Mesenchymal stem cell (in vitro differentiated cells and primary cell): ENCODE measurements at regions not wholly inside any gene's neighbourhood (a gene's known extent, or its start where the extent isn't known, plus 50 kb on each side); places are given as distances from the start of the nearest gene placed in this dataset.

Source experiments
- DNase-seq: peaks from one replicate; pipeline ENCODE4 v3.0.0-alpha.2; 2013
- H2AFZ ChIP-seq: one replicate; pipeline ENCODE4 v1.6.1; 2013; ENCODE audit warnings: low read depth, mild to moderate bottlenecking, control low read depth, inconsistent platforms, low read length, moderate library complexity
- H2AK5ac ChIP-seq: 2 replicates; pipeline ENCODE4 v1.6.1; 2013; ENCODE audit warnings: low read length, moderate library complexity, mild to moderate bottlenecking, inconsistent platforms; ENCODE audit not compliant: severe bottlenecking
- H2BK120ac ChIP-seq: one replicate; pipeline ENCODE4 v1.6.1; 2013; ENCODE audit warnings: low read depth, mild to moderate bottlenecking, inconsistent platforms, low read length, moderate library complexity
- H2BK12ac ChIP-seq, 2 experiments: one replicate each; pipeline ENCODE4 v1.6.1; 2013; ENCODE audit warnings: inconsistent platforms in 2 of 2, low read length in 2 of 2, mild to moderate bottlenecking in 2 of 2, moderate library complexity in 2 of 2, control low read depth in 1 of 2
- H2BK15ac ChIP-seq: one replicate; pipeline ENCODE4 v1.6.1; 2013; ENCODE audit warnings: mild to moderate bottlenecking, low read depth, inconsistent platforms; ENCODE audit not compliant: poor library complexity, severe bottlenecking
- H2BK5ac ChIP-seq: 2 replicates; pipeline ENCODE4 v1.6.1; 2013; ENCODE audit warnings: low read depth, mild to moderate bottlenecking, low read length, control low read depth, inconsistent platforms; ENCODE audit not compliant: poor library complexity, severe bottlenecking
- H3K14ac ChIP-seq, 2 experiments: one replicate each; pipeline ENCODE4 v1.6.1; 2013; ENCODE audit warnings: inconsistent platforms in 2 of 2, low read length in 2 of 2, control low read depth in 1 of 2, mild to moderate bottlenecking in 1 of 2, moderate library complexity in 1 of 2
- H3K18ac ChIP-seq, 2 experiments: one replicate each; pipeline ENCODE4 v1.6.1; 2013; ENCODE audit warnings: inconsistent platforms in 2 of 2, low read length in 2 of 2, control low read depth in 1 of 2, low read depth in 1 of 2, mild to moderate bottlenecking in 1 of 2
- H3K23ac ChIP-seq, 2 experiments: one replicate each; pipeline ENCODE4 v1.6.1; 2013; ENCODE audit warnings: inconsistent platforms in 2 of 2, low read length in 2 of 2, mild to moderate bottlenecking in 2 of 2, moderate library complexity in 2 of 2, control low read depth in 1 of 2
- H3K27ac ChIP-seq: 2 replicates; pipeline ENCODE4 v1.5.1; 2013; ENCODE audit warnings: mild to moderate bottlenecking, moderate library complexity, low read length, control low read depth, inconsistent platforms; ENCODE audit not compliant: poor library complexity, severe bottlenecking
- H3K27me3 ChIP-seq, 2 experiments: 2 replicates each; pipeline versions ENCODE4 v1.6.1 to v1.7.0; 2013; ENCODE audit warnings: low read length in 2 of 2, mild to moderate bottlenecking in 2 of 2, moderate library complexity in 2 of 2, control low read depth in 1 of 2, inconsistent platforms in 1 of 2; ENCODE audit not compliant: control insufficient read depth in 1 of 2, insufficient read depth in 1 of 2
- H3K36me3 ChIP-seq, 2 experiments: 2 replicates each; pipeline versions ENCODE4 v1.6.1 to v1.7.0; 2013; ENCODE audit warnings: low read length in 2 of 2, control low read depth in 1 of 2, inconsistent platforms in 1 of 2, low read depth in 1 of 2, mild to moderate bottlenecking in 1 of 2; ENCODE audit not compliant: insufficient read depth in 2 of 2, control insufficient read depth in 1 of 2
- H3K4ac ChIP-seq, 2 experiments: one replicate each; pipeline ENCODE4 v1.6.1; 2013; ENCODE audit warnings: inconsistent platforms in 2 of 2, low read length in 2 of 2, mild to moderate bottlenecking in 2 of 2, moderate library complexity in 2 of 2, control low read depth in 1 of 2, low read depth in 1 of 2
- H3K4me1 ChIP-seq: 2 replicates; pipeline ENCODE4 v1.6.1; 2013; ENCODE audit warnings: low read depth, low read length, control low read depth; ENCODE audit not compliant: control insufficient read depth, insufficient read depth
- H3K4me2 ChIP-seq: 2 replicates; pipeline ENCODE4 v1.6.1; 2013; ENCODE audit warnings: low read length, mild to moderate bottlenecking, inconsistent platforms; ENCODE audit not compliant: poor library complexity, severe bottlenecking
- H3K4me3 ChIP-seq, 2 experiments: 2 replicates each; pipeline versions ENCODE4 v1.5.1 to v1.7.0; 2013; ENCODE audit warnings: low read length in 2 of 2, mild to moderate bottlenecking in 2 of 2, control low read depth in 1 of 2, low read depth in 1 of 2; ENCODE audit not compliant: insufficient read depth in 1 of 2
- H3K79me1 ChIP-seq: replicated peaks from 2 replicates; pipeline ENCODE4 v1.6.1; 2013; ENCODE audit warnings: mild to moderate bottlenecking, control low read depth, low read length, inconsistent platforms; ENCODE audit not compliant: poor library complexity, severe bottlenecking
- H3K9ac ChIP-seq: 2 replicates; pipeline ENCODE4 v1.7.0; 2013; ENCODE audit warnings: mild to moderate bottlenecking, low read length, moderate library complexity
- H3K9me3 ChIP-seq: 2 replicates; pipeline ENCODE4 v1.7.0; 2013; ENCODE audit warnings: mild to moderate bottlenecking, low read length; ENCODE audit not compliant: control insufficient read depth
- H4K8ac ChIP-seq: one replicate; pipeline ENCODE4 v1.6.1; 2013; ENCODE audit warnings: inconsistent platforms, mild to moderate bottlenecking, low read length, moderate library complexity
- H4K91ac ChIP-seq: one replicate; pipeline ENCODE4 v1.6.1; 2013; ENCODE audit warnings: mild to moderate bottlenecking, low read length, inconsistent platforms
- WGBS: methylation state at CpG from one replicate; pipeline ENCODE4 v1.1.7; 2013; ENCODE audit warnings: mixed read lengths; 5-methylcytosine and 5-hydroxymethylcytosine counted together

GRCh38 chr19:28520998-28521568 is 691.9 kb downstream of the UQCRFS1 start:
- no peak overlapping the region for H2AK5ac ChIP-seq
- no peak overlapping the region for H4K8ac ChIP-seq
- no peak overlapping the region for H3K14ac ChIP-seq
- H3K27ac ChIP-seq, result no peak overlapping the region
- no peak overlapping the region for H3K4me3 ChIP-seq
- no peak overlapping the region for H3K18ac ChIP-seq
- no peak overlapping the region for H4K91ac ChIP-seq
- no peak overlapping the region for H3K23ac ChIP-seq
- H2BK15ac ChIP-seq, result no peak overlapping the region
- no peak overlapping the region for H2BK120ac ChIP-seq
- no peak overlapping the region for H2BK5ac ChIP-seq
- H3K36me3 ChIP-seq, result no peaks in the 10 kb centered on the region
- no peaks in the 10 kb centered on the region for H3K4me1 ChIP-seq
- H2BK12ac ChIP-seq, result no peak overlapping the region
- H3K9ac ChIP-seq, result no peak overlapping the region
- peaks cover 0 to 3% of the 10 kb centered on the region in 2 experiments for H3K27me3 ChIP-seq
- no peak overlapping the region for H2AFZ ChIP-seq
- H3K9me3 ChIP-seq, result no peaks in the 10 kb centered on the region
- no peak for DNase-seq
- H3K79me1 ChIP-seq, result no peaks in the 10 kb centered on the region
- H3K4ac ChIP-seq, result no peak overlapping the region
- H3K4me2 ChIP-seq, result no peak overlapping the region

GRCh38 chr19:28519952-28520861 is 692.7 kb downstream of the UQCRFS1 start:
- no peak overlapping the region for H3K9ac ChIP-seq
- no peaks in the 10 kb centered on the region for H3K4me1 ChIP-seq
- H3K79me1 ChIP-seq, result no peaks in the 10 kb centered on the region
- H2AFZ ChIP-seq, result no peak overlapping the region
- H3K27ac ChIP-seq, result no peak overlapping the region
- H2BK15ac ChIP-seq, result no peak overlapping the region
- no peak overlapping the region for H3K4me2 ChIP-seq
- no peak overlapping the region for H3K18ac ChIP-seq
- no peak overlapping the region for H2BK5ac ChIP-seq
- no peak overlapping the region for H3K23ac ChIP-seq
- no peak overlapping the region for H2BK12ac ChIP-seq
- H4K8ac ChIP-seq, result no peak overlapping the region
- H3K4ac ChIP-seq, result no peak overlapping the region
- H3K27me3 ChIP-seq, result peaks cover 0 to 3% of the 10 kb centered on the region in 2 experiments
- H4K91ac ChIP-seq, result no peak overlapping the region
- no peak for DNase-seq
- no peaks in the 10 kb centered on the region for H3K36me3 ChIP-seq
- no peak overlapping the region for H3K4me3 ChIP-seq
- no peak overlapping the region for H2BK120ac ChIP-seq
- H3K9me3 ChIP-seq, result no peaks in the 10 kb centered on the region
- WGBS, result 81% methylated on average over 14 of the region's 15 CpGs
- H2AK5ac ChIP-seq, result no peak overlapping the region
- no peak overlapping the region for H3K14ac ChIP-seq

- WGBS, result 59% methylated on average over 5 of the region's 8 CpGs
- H3K27me3 ChIP-seq, result peaks cover 0 to 3% of the 10 kb centered on the region in 2 experiments
- no peak overlapping the region for H2BK12ac ChIP-seq
- no peak overlapping the region for H4K8ac ChIP-seq
- no peak overlapping the region for H3K9ac ChIP-seq
- no peak overlapping the region for H4K91ac ChIP-seq
- no peak overlapping the region for H2BK15ac ChIP-seq
- no peak overlapping the region for H2BK5ac ChIP-seq
- no peak overlapping the region for H3K14ac ChIP-seq
- no peaks in the 10 kb centered on the region for H3K4me1 ChIP-seq
- H2AK5ac ChIP-seq, result no peak overlapping the region
- H3K36me3 ChIP-seq, result no peaks in the 10 kb centered on the region
- H3K27ac ChIP-seq, result no peak overlapping the region
- H2BK120ac ChIP-seq, result no peak overlapping the region
- H3K23ac ChIP-seq, result no peak overlapping the region
- H3K9me3 ChIP-seq, result no peaks in the 10 kb centered on the region
- no peak for DNase-seq
- H3K4me3 ChIP-seq, result no peak overlapping the region
- no peak overlapping the region for H3K4ac ChIP-seq
- H3K4me2 ChIP-seq, result no peak overlapping the region
- no peak overlapping the region for H2AFZ ChIP-seq
- no peak overlapping the region for H3K18ac ChIP-seq
- H3K79me1 ChIP-seq, result no peaks in the 10 kb centered on the region
Measured at GRCh38 chr19:28519218-28519779, 693.7 kb downstream of the UQCRFS1 start.

GRCh38 chr19:28516415-28516872 is 696.5 kb downstream of the UQCRFS1 start:
- Histone ChIP-seq H3K4me3 (no peak overlapping the region), H2BK5ac (no peak overlapping the region), H3K9me3 (no peaks in the 10 kb centered on the region), H3K4ac (no peak overlapping the region), H3K9ac (no peak overlapping the region), H2BK120ac (no peak overlapping the region), H3K27ac (no peak overlapping the region), H2BK12ac (no peak overlapping the region), H2BK15ac (no peak overlapping the region), H3K14ac (no peak overlapping the region), H3K18ac (no peak overlapping the region), H4K8ac (no peak overlapping the region), H4K91ac (no peak overlapping the region), H3K36me3 (no peaks in the 10 kb centered on the region), H3K23ac (no peak overlapping the region), H3K4me2 (no peak overlapping the region), H2AK5ac (no peak overlapping the region), H2AFZ (no peak overlapping the region), H3K27me3 (no peaks in the 10 kb centered on the region), H3K79me1 (no peaks in the 10 kb centered on the region), H3K4me1 (no peaks in the 10 kb centered on the region)
- DNase-seq, result no peak
- 100% methylated on average over 1 of the region's 2 CpGs for WGBS
